CD14-positive monocyte (primary cell): ENCODE measurements at regions not wholly inside any gene's neighbourhood (a gene's known extent, or its start where the extent isn't known, plus 50 kb on each side); places are given as distances from the start of the nearest gene placed in this dataset.

Experiments
- DNase-seq, 3 donors: peaks; one replicate each; pipeline ENCODE4 v3.0.0-alpha.2; 2011 to 2022
- H2AFZ ChIP-seq: 2 replicates; pipeline ENCODE4 v1.6.0; 2012; ENCODE audit warnings: mild to moderate bottlenecking, low read depth, low read length, inconsistent platforms; ENCODE audit not compliant: insufficient read depth, poor library complexity, severe bottlenecking
- H3K27ac ChIP-seq, 2 donors: 1 replicate in 1 of 2; 2 replicates in 1 of 2; pipeline ENCODE4 v1.5.1; 2012 to 2013; ENCODE audit warnings: low read length in 2 of 2, control low read depth in 1 of 2, inconsistent platforms in 1 of 2, low read depth in 1 of 2, mild to moderate bottlenecking in 1 of 2
- H3K27me3 ChIP-seq, 2 donors: one replicate each; pipeline versions ENCODE4 v1.6.0 to v1.6.1; 2011 to 2013; ENCODE audit warnings: low read length in 2 of 2; ENCODE audit not compliant: control insufficient read depth in 2 of 2, insufficient read depth in 2 of 2
- H3K36me3 ChIP-seq, 2 donors: replicated peaks in 1 of 2; 1 replicate in 1 of 2; 2 replicates in 1 of 2; pipeline versions ENCODE4 v1.5.1 to v1.6.1; 2012 to 2013; ENCODE audit warnings: low read length in 2 of 2, control low read depth in 1 of 2, inconsistent platforms in 1 of 2, mild to moderate bottlenecking in 1 of 2; ENCODE audit not compliant: insufficient read depth in 2 of 2, control insufficient read depth in 1 of 2
- H3K4me1 ChIP-seq, 2 donors: 1 replicate in 1 of 2; 2 replicates in 1 of 2; pipeline versions ENCODE4 v1.5.1 to v1.6.1; 2012 to 2013; ENCODE audit warnings: low read length in 2 of 2, control low read depth in 1 of 2, inconsistent platforms in 1 of 2, mild to moderate bottlenecking in 1 of 2, moderate library complexity in 1 of 2; ENCODE audit not compliant: insufficient read depth in 2 of 2, control insufficient read depth in 1 of 2
- H3K4me2 ChIP-seq: replicated peaks from 2 replicates; pipeline ENCODE3; 2012; ENCODE audit warnings: low read length, moderate library complexity, mild to moderate bottlenecking; ENCODE audit not compliant: poor library complexity, severe bottlenecking; ENCODE audit errors: extremely low read depth
- H3K4me3 ChIP-seq, 3 experiments: fragments of 200-600 bp in 1 of 3; sonication (generic) in 1 of 3; replicated peaks in 1 of 3; 1 replicate in 2 of 3; 2 replicates in 1 of 3; pipeline ENCODE4 v1.5.1; 2011 to 2013; ENCODE audit warnings: low read length in 3 of 3, mild to moderate bottlenecking in 3 of 3, control low read depth in 2 of 3, low read depth in 2 of 3, inconsistent platforms in 1 of 3, moderate library complexity in 1 of 3
- H3K79me2 ChIP-seq: 2 replicates; pipeline ENCODE4 v1.6.0; 2012; ENCODE audit warnings: mild to moderate bottlenecking, control low read depth, inconsistent platforms, low read length, moderate library complexity; ENCODE audit not compliant: insufficient read depth
- H3K9ac ChIP-seq: 2 replicates; pipeline ENCODE4 v1.6.0; 2017; ENCODE audit warnings: low read length, mild to moderate bottlenecking; ENCODE audit not compliant: insufficient read depth, poor library complexity, severe bottlenecking
- H3K9me3 ChIP-seq, 2 donors: replicated peaks in 1 of 2; 1 replicate in 1 of 2; 2 replicates in 1 of 2; pipeline versions ENCODE4 v1.5.1 to v1.6.1; 2012 to 2013; ENCODE audit warnings: low read length in 2 of 2, control low read depth in 1 of 2; ENCODE audit not compliant: control insufficient read depth in 1 of 2, insufficient read depth in 1 of 2
- H4K20me1 ChIP-seq: 2 replicates; pipeline ENCODE4 v1.6.0; 2012; ENCODE audit warnings: mild to moderate bottlenecking, low read length, control low read depth, moderate library complexity; ENCODE audit not compliant: insufficient read depth
- H3K27ac Mint-ChIP-seq, 7 donors: one replicate each; pipeline ENCODE4 v1.8.0; 2020; ENCODE audit warnings: mild to moderate bottlenecking in 7 of 7, mixed read lengths in 7 of 7, moderate library complexity in 6 of 7, inconsistent platforms in 2 of 7
- H3K27me3 Mint-ChIP-seq, 3 donors: one replicate each; pipeline ENCODE4 v1.8.0; 2021 to 2022; ENCODE audit warnings: low read depth in 3 of 3, mild to moderate bottlenecking in 3 of 3, mixed read lengths in 3 of 3, moderate library complexity in 3 of 3, inconsistent platforms in 1 of 3
- H3K36me3 Mint-ChIP-seq, 2 donors: one replicate each; pipeline ENCODE4 v1.8.0; 2020; ENCODE audit warnings: mixed read lengths in 2 of 2, inconsistent platforms in 1 of 2, mild to moderate bottlenecking in 1 of 2
- H3K4me1 Mint-ChIP-seq: one replicate; pipeline ENCODE4 v1.8.0; 2020; ENCODE audit warnings: mild to moderate bottlenecking, mixed read lengths
- H3K4me3 Mint-ChIP-seq, 2 donors: one replicate each; pipeline ENCODE4 v1.8.0; 2020; ENCODE audit warnings: mild to moderate bottlenecking in 2 of 2, mixed read lengths in 2 of 2, moderate library complexity in 1 of 2
- H3K9me3 Mint-ChIP-seq, 7 donors: one replicate each; pipeline ENCODE4 v1.8.0; 2020 to 2022; ENCODE audit warnings: mixed read lengths in 7 of 7, mild to moderate bottlenecking in 6 of 7, moderate library complexity in 6 of 7, inconsistent platforms in 2 of 7
- WGBS: methylation state at CpG from one replicate; pipeline ENCODE4 v1.1.5; 2013; ENCODE audit warnings: missing lambda C conversion rate; ENCODE audit not compliant: insufficient coverage; 5-methylcytosine and 5-hydroxymethylcytosine counted together
- intact Hi-C, 2 donors: fragments of 100-400 bp; cut with micrococcal nuclease; formaldehyde crosslinking; loops; one replicate each; pipeline versions ENCODE4 v1.15.0 to v1.15.1; 2023
- TF ChIP-seq, protein P1 (sequence below): fragments of 200-600 bp; IDR thresholded peaks from one replicate; pipeline ENCODE4 v1.8.0; 2022; ENCODE audit warnings: antibody characterized with exemption, mild to moderate bottlenecking

DNA sequence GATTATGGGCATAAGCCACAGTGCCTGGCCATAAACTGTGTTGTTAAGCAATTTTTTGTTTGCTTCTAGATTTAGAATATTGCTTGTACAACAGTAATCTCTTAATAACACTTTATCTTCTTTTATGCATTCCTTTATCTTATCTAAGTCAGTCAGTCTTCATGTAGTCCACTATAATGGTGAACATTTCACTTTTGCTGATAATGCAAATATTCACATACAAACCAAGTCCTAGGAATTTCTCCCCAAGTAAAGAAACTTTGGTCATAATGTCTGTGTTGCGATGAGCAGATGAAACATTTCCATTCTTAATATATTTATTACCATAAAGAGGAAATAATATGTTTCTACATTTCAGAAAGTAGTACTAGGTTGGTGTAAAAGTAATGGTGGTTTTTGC, 765.8 kb upstream of the ARRDC4 start:
- no peaks in the 10 kb centered on the region for H3K4me1 ChIP-seq
- no CpG with 5 or more reads among the region's 1 CpG for WGBS
- no peaks in the 10 kb centered on the region for H4K20me1 ChIP-seq
- no peak overlapping the region for H3K4me2 ChIP-seq
- H3K9me3 Mint-ChIP-seq = peaks cover 0 to 5% (median 0%) of the 10 kb centered on the region in 7 donors
- H3K4me3 Mint-ChIP-seq = no peak overlapping the region
- no peak overlapping the region for H2AFZ ChIP-seq
- H3K36me3 Mint-ChIP-seq = no peaks in the 10 kb centered on the region
- TF ChIP-seq, protein P1, sequence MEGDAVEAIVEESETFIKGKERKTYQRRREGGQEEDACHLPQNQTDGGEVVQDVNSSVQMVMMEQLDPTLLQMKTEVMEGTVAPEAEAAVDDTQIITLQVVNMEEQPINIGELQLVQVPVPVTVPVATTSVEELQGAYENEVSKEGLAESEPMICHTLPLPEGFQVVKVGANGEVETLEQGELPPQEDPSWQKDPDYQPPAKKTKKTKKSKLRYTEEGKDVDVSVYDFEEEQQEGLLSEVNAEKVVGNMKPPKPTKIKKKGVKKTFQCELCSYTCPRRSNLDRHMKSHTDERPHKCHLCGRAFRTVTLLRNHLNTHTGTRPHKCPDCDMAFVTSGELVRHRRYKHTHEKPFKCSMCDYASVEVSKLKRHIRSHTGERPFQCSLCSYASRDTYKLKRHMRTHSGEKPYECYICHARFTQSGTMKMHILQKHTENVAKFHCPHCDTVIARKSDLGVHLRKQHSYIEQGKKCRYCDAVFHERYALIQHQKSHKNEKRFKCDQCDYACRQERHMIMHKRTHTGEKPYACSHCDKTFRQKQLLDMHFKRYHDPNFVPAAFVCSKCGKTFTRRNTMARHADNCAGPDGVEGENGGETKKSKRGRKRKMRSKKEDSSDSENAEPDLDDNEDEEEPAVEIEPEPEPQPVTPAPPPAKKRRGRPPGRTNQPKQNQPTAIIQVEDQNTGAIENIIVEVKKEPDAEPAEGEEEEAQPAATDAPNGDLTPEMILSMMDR = no peak
- no peaks in the 10 kb centered on the region for H3K36me3 ChIP-seq
- no peak overlapping the region for H3K4me3 ChIP-seq
- H3K4me1 Mint-ChIP-seq = no peaks in the 10 kb centered on the region
- intact Hi-C loops = no loop called here
- no peak for DNase-seq
- peaks cover 0 to 3% (median 2%) of the 10 kb centered on the region in 3 donors for H3K27me3 Mint-ChIP-seq
- no peak overlapping the region for H3K27ac Mint-ChIP-seq
- H3K27ac ChIP-seq = no peak overlapping the region
- no peaks in the 10 kb centered on the region for H3K9me3 ChIP-seq
- no peak overlapping the region for H3K9ac ChIP-seq
- H3K27me3 ChIP-seq = no peaks in the 10 kb centered on the region
- no peaks in the 10 kb centered on the region for H3K79me2 ChIP-seq

DNA sequence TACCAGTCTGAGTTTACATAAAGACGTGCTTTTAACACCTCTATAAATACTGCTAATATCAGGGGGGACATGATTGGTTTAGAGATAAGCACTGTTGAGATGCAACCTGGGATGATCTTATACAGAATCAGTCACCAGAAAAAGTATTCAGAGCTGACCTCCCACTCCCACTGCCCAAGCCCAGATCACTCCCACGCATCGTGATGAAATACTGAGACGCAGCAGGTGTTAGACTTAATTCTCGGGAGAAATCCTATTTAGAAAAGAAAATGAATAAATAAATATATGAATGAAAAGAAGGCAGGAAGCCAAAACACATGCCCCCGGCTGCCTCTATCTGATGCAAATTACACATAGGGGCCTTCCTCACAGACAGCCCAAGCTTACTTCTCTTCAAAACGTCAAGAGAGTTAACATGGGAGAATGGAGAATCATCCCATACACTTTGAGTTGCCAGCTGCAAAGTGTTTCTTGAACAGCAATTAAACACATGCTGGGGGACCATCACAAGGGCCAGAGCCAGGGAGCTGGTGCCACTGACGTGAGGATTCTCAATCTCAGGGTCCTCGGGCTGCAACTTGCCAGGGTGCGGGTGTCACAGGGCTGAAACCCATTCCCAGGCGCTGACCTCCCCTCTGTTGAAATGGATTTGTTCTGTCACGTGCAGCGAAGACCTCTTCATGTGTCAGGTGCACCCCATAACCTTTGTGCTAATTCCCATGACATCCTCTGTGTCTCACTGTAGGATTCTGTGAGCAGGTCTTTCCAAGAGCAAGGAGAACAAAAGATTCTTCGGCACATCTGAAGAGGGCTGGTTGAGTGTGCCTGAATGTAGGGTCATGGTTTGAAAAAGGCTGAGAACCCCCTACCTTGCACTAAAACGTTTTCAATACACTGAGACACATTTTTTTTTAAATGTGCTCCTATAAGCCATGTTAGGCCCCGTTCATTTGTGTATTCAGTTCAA, 764.2 kb upstream of the ARRDC4 start:
- intact Hi-C loops = no loop called here
- no peak overlapping the region for H3K4me2 ChIP-seq
- no peaks in the 10 kb centered on the region for H3K79me2 ChIP-seq
- no peaks in the 10 kb centered on the region for H3K36me3 ChIP-seq
- H4K20me1 ChIP-seq = no peaks in the 10 kb centered on the region
- H3K9me3 ChIP-seq = no peaks in the 10 kb centered on the region
- H3K27me3 Mint-ChIP-seq = peaks cover 0 to 3% (median 2%) of the 10 kb centered on the region in 3 donors
- no peak overlapping the region for H3K4me3 ChIP-seq
- H3K36me3 Mint-ChIP-seq = no peaks in the 10 kb centered on the region
- no peaks in the 10 kb centered on the region for H3K4me1 Mint-ChIP-seq
- TF ChIP-seq, protein P1 = no peak
- 78% methylated on average over 6 of the region's 16 CpGs for WGBS
- H3K9ac ChIP-seq = no peak overlapping the region
- H3K4me1 ChIP-seq = no peaks in the 10 kb centered on the region
- no peaks in the 10 kb centered on the region for H3K27me3 ChIP-seq
- no peak overlapping the region for H2AFZ ChIP-seq
- H3K27ac ChIP-seq = no peak overlapping the region
- H3K4me3 Mint-ChIP-seq = no peak overlapping the region
- no peak for DNase-seq
- H3K9me3 Mint-ChIP-seq = peaks cover 0 to 5% (median 0%) of the 10 kb centered on the region in 7 donors
- H3K27ac Mint-ChIP-seq = no peak overlapping the region
